Panc1 (cell line): ENCODE measurements at regions not wholly inside any gene's neighbourhood (a gene's known extent, or its start where the extent isn't known, plus 50 kb on each side); places are given as distances from the start of the nearest gene placed in this dataset.

Source experiments
- ATAC-seq: fragments of 200-7000 bp; cut with Tn5 transposase; 2 replicates; pipeline ENCODE4 v1.9.1; 2020; ENCODE audit warnings: mild to moderate bottlenecking, moderate library complexity
- BruUV-seq: library from RNA; stranded (reverse); fragments of 400-500 nt; replicated peaks from 2 replicates; lab custom pipeline; 2021; lab: Mats Ljungman, UMichigan
- CTCF ChIA-PET: fragments of 300-600 bp; sonication (Branson Sonifier 250); formaldehyde crosslinking; loops from one replicate; lab custom pipeline; 2022; ENCODE audit warnings: antibody characterized with exemption; lab: Charles Lee
- POLR2A ChIA-PET: fragments of 300-600 bp; sonication (Branson Sonifier 250); formaldehyde crosslinking; loops from one replicate; lab custom pipeline; 2022; ENCODE audit warnings: antibody characterized with exemption; lab: Charles Lee
- DNase-seq: peaks from one replicate; pipeline ENCODE4 v3.0.0-alpha.2; 2010; ENCODE audit warnings: low read depth, low spot score
- H3K27ac ChIP-seq: 2 replicates; pipeline ENCODE4 v1.5.1; 2011; ENCODE audit warnings: mild to moderate bottlenecking, low read length, inconsistent platforms
- H3K27me3 ChIP-seq: fragments of 200-500 bp; sonication (Bioruptor generic); 2 replicates; pipeline ENCODE4 v1.6.0; 2014; ENCODE audit warnings: low read length, inconsistent platforms; ENCODE audit not compliant: control insufficient read depth, insufficient read depth
- H3K36me3 ChIP-seq: fragments of 200-500 bp; sonication (Bioruptor generic); 2 replicates; pipeline ENCODE4 v1.5.1; 2014; ENCODE audit warnings: inconsistent platforms, mild to moderate bottlenecking, low read length, moderate library complexity; ENCODE audit not compliant: control insufficient read depth, insufficient read depth
- H3K4me1 ChIP-seq: 2 replicates; pipeline ENCODE4 v1.5.1; 2011; ENCODE audit warnings: inconsistent platforms, mild to moderate bottlenecking, low read length, moderate library complexity; ENCODE audit not compliant: control insufficient read depth, insufficient read depth
- H3K4me3 ChIP-seq, 2 experiments: 2 replicates each; pipeline ENCODE4 v1.5.1; 2011 to 2012; ENCODE audit warnings: low read depth in 2 of 2, low read length in 2 of 2, mild to moderate bottlenecking in 2 of 2, inconsistent platforms in 1 of 2, moderate library complexity in 1 of 2
- H3K9me3 ChIP-seq: fragments of 200-500 bp; sonication (Bioruptor generic); 2 replicates; pipeline ENCODE4 v1.5.1; 2014; ENCODE audit warnings: low read depth, mild to moderate bottlenecking, inconsistent platforms, low read length, moderate library complexity; ENCODE audit not compliant: control insufficient read depth, insufficient read depth
- CTCF ChIP-seq: fragments of 450-650 bp; IDR thresholded peaks from 2 replicates; pipeline ENCODE4 v1.5.1; 2017; ENCODE audit warnings: mild to moderate bottlenecking
- POLR2AphosphoS5 ChIP-seq: IDR thresholded peaks from 2 replicates; pipeline ENCODE4 v1.6.1; 2012; ENCODE audit warnings: mild to moderate bottlenecking, low read depth, low read length, moderate library complexity
- REST ChIP-seq, 2 experiments: IDR thresholded peaks; 2 replicates each; pipeline ENCODE4 v1.6.1; 2011 to 2012; ENCODE audit warnings: low read depth in 2 of 2, control low read depth in 1 of 2, low read length in 1 of 2, mild to moderate bottlenecking in 1 of 2, moderate library complexity in 1 of 2; ENCODE audit not compliant: insufficient read depth in 1 of 2
- SIN3A ChIP-seq: IDR thresholded peaks from 2 replicates; pipeline ENCODE4 v1.6.1; 2012; ENCODE audit warnings: low read depth, mild to moderate bottlenecking, low read length, moderate library complexity, borderline replicate concordance; ENCODE audit not compliant: insufficient read depth
- TCF7L2 ChIP-seq: IDR thresholded peaks from 2 replicates; pipeline ENCODE4 v1.6.1; 2011; ENCODE audit warnings: mild to moderate bottlenecking, low read depth, low read length, inconsistent platforms
- in situ Hi-C: cut with HindIII; loops from 2 replicates; pipeline ENCODE4 v1.10.0; 2016; ENCODE audit warnings: low sequenced_read_pairs, low pct_unique_long_range_greater_than_20kb
- intact Hi-C: fragments of 100-400 bp; cut with micrococcal nuclease; formaldehyde crosslinking; loops from one replicate; pipeline ENCODE4 v1.10.0; 2022; ENCODE audit not compliant: unreplicated experiment

- no peak for TF ChIP-seq TCF7L2
- TF ChIP-seq POLR2AphosphoS5, result no peak
- TF ChIP-seq CTCF, result no peak
- TF ChIP-seq REST (IDR thresholded peaks at IDR 0.05; ENCODE audit: insufficient read depth in 1 of 2, low read depth in 2 of 2, low read length in 1 of 2), result no peak
- no peak for TF ChIP-seq SIN3A
- BruUV-seq, result no TSS peak
- intact Hi-C loops, result no loop called here
- no peaks in the 10 kb centered on the region for H3K9me3 ChIP-seq
- POLR2A ChIA-PET, result no interaction called here
- no peaks in the 10 kb centered on the region for H3K36me3 ChIP-seq
- CTCF ChIA-PET, result interaction anchor here (0.8 kb wide), 1 partner anchor 121 kb away, joined by 4 read pairs; no protein-coding TSS in a partner anchor
- DNase-seq, result no peak
- in situ Hi-C loops, result no loop called here
- no peaks in the 10 kb centered on the region for H3K27me3 ChIP-seq
- H3K4me1 ChIP-seq, result no peaks in the 10 kb centered on the region
- no peak for ATAC-seq
- H3K27ac ChIP-seq, result no peak overlapping the region
- no peak overlapping the region for H3K4me3 ChIP-seq
Measured at GRCh38 chr6:155527443-155527842, 71.8 kb upstream of the NOX3 start.

- CTCF ChIA-PET, result no interaction called here
Measured at GRCh38 chr6:155523821-155524651, 68.4 kb upstream of the NOX3 start.

More at GRCh38 chr6:155523821-155524651, 68.4 kb upstream of the NOX3 start:
- H3K27me3 ChIP-seq, result no peaks in the 10 kb centered on the region
- H3K4me3 ChIP-seq, result no peak overlapping the region
- no TSS peak for BruUV-seq
- POLR2A ChIA-PET, result no interaction called here
- H3K27ac ChIP-seq, result no peak overlapping the region
- ATAC-seq (no peak), DNase-seq (no peak)
- in situ Hi-C loops, result no loop called here
- intact Hi-C loops, result no loop called here
- H3K9me3 ChIP-seq, result no peaks in the 10 kb centered on the region
- H3K4me1 ChIP-seq, result no peaks in the 10 kb centered on the region
- TF ChIP-seq CTCF, result no peak
- TF ChIP-seq POLR2AphosphoS5, result no peak
- no peak for TF ChIP-seq REST (IDR thresholded peaks at IDR 0.05; ENCODE audit: insufficient read depth in 1 of 2, low read depth in 2 of 2, low read length in 1 of 2)
- TF ChIP-seq TCF7L2, result no peak
- TF ChIP-seq SIN3A, result no peak
- no peaks in the 10 kb centered on the region for H3K36me3 ChIP-seq
